IPS DF 6.9 (cell line): ENCODE measurements at regions not wholly inside any gene's neighbourhood (a gene's known extent, or its start where the extent isn't known, plus 50 kb on each side); places are given as distances from the start of the nearest gene placed in this dataset.
"Not testable (repeated sequence)": the region's sequence is repeated elsewhere in the genome, so short reads cannot be mapped to it uniquely, and the experiment has no call there.

ENCODE experiments used
- DNase-seq: peaks from one replicate; pipeline ENCODE4 v3.0.0-alpha.2; 2013; ENCODE audit warnings: low read depth, low spot score
- H3K27ac ChIP-seq: one replicate; pipeline ENCODE4 v1.5.1; 2013; ENCODE audit warnings: low read length, control low read depth
- H3K27me3 ChIP-seq: 2 replicates; pipeline ENCODE4 v1.6.1; 2013; ENCODE audit warnings: mild to moderate bottlenecking, low read length; ENCODE audit not compliant: control insufficient read depth, insufficient read depth
- H3K36me3 ChIP-seq: 2 replicates; pipeline ENCODE4 v1.6.1; 2013; ENCODE audit warnings: low read length; ENCODE audit not compliant: control insufficient read depth, insufficient read depth
- H3K4me1 ChIP-seq: 2 replicates; pipeline ENCODE4 v1.6.1; 2013; ENCODE audit warnings: low read length; ENCODE audit not compliant: control insufficient read depth, insufficient read depth
- H3K4me3 ChIP-seq: 2 replicates; pipeline ENCODE4 v1.5.1; 2013; ENCODE audit warnings: mild to moderate bottlenecking, low read length
- H3K9me3 ChIP-seq: 2 replicates; pipeline ENCODE4 v1.6.1; 2013; ENCODE audit warnings: low read length, inconsistent platforms; ENCODE audit not compliant: control insufficient read depth, insufficient read depth
- WGBS: extraction: QIAGEN DNeasy Blood & Tissue Kit; methylation state at CpG from one replicate; pipeline ENCODE4 v1.1.7; 2013; ENCODE audit warnings: mixed read lengths, missing lambda C conversion rate; ENCODE audit not compliant: insufficient read length, insufficient coverage; 5-methylcytosine and 5-hydroxymethylcytosine counted together

DNA sequence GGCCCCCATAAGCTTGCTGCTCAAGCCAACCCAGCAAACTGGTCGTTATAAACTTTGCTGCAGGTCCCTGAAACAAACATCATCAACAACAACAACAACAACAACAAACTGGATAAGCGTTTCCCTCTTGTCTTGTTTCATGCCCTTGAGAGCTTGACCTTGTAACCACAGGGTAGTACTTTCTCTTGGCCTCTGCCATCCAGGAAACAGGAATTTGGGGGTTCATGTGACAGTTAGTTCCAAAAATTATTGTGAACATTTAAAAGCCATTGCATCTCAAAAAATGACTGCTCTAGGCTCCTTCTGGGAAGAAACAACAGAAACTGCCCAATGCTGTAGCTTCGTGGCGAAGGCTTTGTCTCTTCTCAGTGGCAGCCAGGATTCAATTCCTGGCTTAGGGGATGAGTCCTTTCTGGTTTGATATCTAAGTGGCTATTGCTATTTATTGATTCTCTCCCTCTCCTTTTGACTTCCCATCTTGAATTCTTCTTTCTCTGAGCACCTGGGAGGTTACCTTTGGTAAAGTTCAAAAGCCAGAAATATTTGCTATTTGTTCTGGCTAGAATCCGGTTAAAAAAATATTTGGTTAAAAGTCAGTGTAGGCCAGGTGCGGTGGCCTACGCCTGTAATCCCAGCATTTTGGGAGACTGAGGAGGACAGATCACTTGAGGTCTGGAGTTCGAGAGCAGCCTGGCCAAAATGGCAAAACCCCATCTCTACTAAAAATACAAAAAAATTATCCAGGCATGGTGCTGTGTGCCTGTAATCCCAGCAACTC, 52.0 kb upstream of the CPM start:
- Histone ChIP-seq H3K4me3 (no peak overlapping the region), H3K27me3 (no peaks in the 10 kb centered on the region), H3K4me1 (no peaks in the 10 kb centered on the region), H3K27ac (no peak overlapping the region), H3K9me3 (no peaks in the 10 kb centered on the region), H3K36me3 (no peaks in the 10 kb centered on the region)
- no CpG with 5 or more reads among the region's 8 CpGs for WGBS
- no peak for DNase-seq

DNA sequence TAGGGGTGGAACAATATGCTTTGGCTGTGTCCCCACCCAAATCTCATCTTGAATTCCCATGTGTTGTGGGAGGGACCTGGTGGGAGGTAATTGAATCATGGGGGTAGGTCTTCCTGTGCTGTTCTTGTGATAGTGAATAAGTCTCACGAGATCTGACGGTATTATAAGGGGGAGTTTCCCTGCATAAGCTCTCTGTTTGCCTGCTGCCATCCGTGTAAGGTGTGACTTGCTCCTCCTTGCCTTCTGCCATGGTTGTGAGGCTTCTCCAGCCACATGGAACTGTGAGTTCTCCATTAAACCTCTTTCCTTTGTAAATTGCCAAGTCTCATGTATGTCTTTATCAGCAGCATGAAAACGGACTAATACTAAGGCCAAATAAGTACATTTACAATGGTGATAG, 64.6 kb upstream of the CPM start:
- WGBS: no CpG with 5 or more reads among the region's 4 CpGs
- H3K27me3 ChIP-seq, H3K4me3 ChIP-seq, H3K9me3 ChIP-seq, H3K36me3 ChIP-seq, DNase-seq, H3K27ac ChIP-seq, H3K4me1 ChIP-seq: not testable (repeated sequence)

DNA sequence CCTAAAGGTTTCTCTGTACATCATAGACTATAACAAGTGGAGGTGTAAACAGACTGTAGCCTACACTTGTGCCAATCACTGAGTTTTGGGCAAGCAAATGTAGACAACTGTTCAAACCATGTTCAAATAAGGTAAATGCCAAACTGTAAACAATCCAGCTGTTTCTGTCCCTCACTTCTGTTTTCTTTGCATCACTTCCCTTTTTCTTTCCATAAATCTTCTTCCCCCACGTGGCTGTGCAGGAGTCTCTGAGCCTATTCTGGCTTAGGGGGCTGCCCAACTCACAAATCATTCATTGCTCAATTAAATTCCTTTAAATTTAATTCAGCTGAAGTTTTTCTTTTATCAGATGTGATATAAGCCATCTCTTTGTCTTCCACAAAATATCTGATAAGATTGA, 65.1 kb upstream of the CPM start:
- Histone ChIP-seq H3K27ac (no peak overlapping the region), H3K9me3 (no peaks in the 10 kb centered on the region), H3K4me3 (no peak overlapping the region), H3K27me3 (no peaks in the 10 kb centered on the region), H3K4me1 (no peaks in the 10 kb centered on the region), H3K36me3 (no peaks in the 10 kb centered on the region)
- no CpG with 5 or more reads among the region's 1 CpG for WGBS
- DNase-seq: no peak

DNA sequence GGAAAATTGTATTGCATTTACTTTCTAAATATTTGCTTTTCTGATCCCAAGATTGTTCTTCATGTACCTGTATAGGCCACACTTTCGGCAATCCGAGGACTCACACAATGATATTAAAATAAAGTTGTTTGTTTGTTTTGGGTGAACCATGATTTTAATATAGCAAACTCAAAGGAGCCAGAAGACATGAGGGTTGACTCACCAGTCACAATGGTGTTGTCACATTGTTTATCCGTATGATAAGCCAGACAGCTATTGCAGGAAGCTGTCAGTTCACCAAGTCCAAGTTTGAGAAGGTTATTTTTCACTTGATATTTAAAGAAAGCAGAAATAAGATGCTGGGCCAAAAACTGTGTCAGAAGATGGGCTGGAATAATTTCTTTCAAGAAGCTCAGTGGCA, 67.1 kb upstream of the CPM start:
- no CpG with 5 or more reads among the region's 3 CpGs for WGBS
- Histone ChIP-seq H3K36me3 (no peaks in the 10 kb centered on the region), H3K4me3 (no peak overlapping the region), H3K27ac (no peak overlapping the region), H3K27me3 (no peaks in the 10 kb centered on the region), H3K9me3 (no peaks in the 10 kb centered on the region), H3K4me1 (no peaks in the 10 kb centered on the region)
- DNase-seq: no peak

DNA sequence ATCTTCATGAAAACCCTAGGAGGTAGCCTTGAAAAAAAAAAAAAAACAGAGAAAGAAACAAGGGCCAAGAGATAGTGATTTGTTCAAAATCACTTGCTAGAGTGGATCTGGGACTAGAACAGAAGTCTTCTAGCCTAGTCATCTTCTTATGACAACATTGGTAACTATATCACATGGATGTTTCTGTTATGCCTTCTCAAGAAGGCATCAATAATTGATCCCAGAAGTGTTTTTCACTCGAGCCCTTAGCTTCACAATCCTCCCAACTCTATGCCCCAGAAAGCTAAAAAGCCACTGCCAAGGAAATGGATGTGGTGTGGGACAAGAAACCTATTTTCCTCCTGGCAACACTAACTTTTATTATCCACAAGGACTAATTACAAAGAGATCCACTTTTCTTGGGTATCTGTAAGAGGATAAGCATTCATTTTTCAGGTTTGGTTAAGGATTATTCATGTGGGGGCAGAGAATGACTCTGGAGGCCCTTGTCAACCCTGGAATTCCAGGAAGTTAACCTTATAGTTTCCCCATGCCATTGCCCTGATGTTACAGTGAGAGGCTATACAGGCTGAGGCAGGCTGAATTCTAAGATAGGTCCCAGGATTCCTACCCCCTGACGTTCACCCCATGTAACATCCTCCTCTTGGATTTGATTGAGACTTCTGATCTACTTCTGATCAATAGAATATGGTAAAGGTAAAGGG, 67.7 kb upstream of the CPM start:
- Histone ChIP-seq H3K4me3 (no peak overlapping the region), H3K36me3 (no peaks in the 10 kb centered on the region), H3K9me3 (no peaks in the 10 kb centered on the region), H3K27ac (no peak overlapping the region), H3K4me1 (no peaks in the 10 kb centered on the region), H3K27me3 (no peaks in the 10 kb centered on the region)
- WGBS: no CpG with 5 or more reads among the region's 2 CpGs
- no peak for DNase-seq

DNA sequence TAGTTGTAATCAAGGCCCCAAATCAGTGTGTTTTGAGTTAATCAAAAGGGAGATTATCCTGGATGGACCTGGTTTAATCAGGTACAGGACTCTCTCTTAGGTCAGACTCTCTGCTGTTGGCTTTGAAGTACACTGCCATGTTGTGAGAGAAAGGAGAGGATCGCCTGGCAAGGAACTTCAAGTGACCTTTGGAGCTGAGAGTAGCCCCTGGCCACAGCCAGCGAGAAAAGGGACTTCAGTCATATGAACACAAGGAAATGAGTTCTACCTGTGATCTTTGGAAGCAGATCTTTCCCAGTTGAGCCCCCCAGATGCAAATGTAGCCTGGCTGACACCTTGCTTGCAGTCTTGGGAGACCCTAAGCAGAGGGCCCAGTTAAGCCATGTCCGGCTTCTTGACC, 68.3 kb upstream of the CPM start:
- Histone ChIP-seq H3K27me3 (no peaks in the 10 kb centered on the region), H3K27ac (no peak overlapping the region), H3K4me3 (no peak overlapping the region), H3K4me1 (no peaks in the 10 kb centered on the region; the same call in 1 of the 2 replicates), H3K9me3 (no peaks in the 10 kb centered on the region), H3K36me3 (no peaks in the 10 kb centered on the region)
- DNase-seq: no peak
- WGBS: no CpG with 5 or more reads among the region's 3 CpGs

DNA sequence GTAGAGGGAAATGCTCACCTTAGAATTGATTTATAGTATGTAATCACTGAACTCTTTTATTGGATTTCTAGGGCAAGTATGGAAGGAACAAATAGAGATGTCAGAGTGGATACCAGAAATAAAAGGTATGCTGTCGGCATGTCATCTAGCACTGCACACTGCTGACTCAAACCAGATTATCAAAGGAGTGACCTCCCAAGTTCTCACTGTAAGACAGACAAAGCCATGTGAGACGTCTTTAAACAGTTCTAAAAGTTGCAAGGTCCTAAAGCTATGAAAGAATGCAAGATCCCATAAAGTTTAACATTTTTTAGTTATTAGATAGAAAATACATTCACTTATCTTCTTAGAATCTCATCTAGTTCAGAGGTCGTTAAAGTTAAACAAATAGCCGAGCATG, 70.0 kb upstream of the CPM start:
- Histone ChIP-seq H3K36me3 (no peaks in the 10 kb centered on the region), H3K27me3 (no peaks in the 10 kb centered on the region), H3K4me1 (peaks cover 2% of the 10 kb centered on the region; the same call in 1 of the 2 replicates), H3K4me3 (no peak overlapping the region), H3K9me3 (no peaks in the 10 kb centered on the region), H3K27ac (no peak overlapping the region)
- no peak for DNase-seq
- no CpG with 5 or more reads among the region's 4 CpGs for WGBS

DNA sequence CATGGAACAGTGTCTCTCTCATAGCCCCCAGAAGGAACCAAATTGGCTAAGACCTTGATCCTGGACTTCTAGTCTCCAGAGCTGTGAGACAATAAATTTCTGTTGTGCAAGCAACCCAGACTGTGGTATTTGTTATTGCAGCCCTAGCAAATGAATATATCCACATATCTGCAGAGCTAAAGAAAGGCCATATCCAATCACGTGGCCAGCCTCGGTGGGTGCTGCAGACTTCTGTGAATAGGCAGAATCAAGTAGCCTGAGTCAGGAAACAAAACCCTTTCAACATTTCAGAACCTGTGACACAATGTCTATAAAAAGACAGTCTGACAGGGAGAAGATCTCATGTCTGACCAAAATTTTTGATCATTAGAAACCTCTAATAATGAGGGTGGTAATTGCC, 71.0 kb upstream of the CPM start:
- Histone ChIP-seq H3K9me3 (no peaks in the 10 kb centered on the region), H3K27ac (no peak overlapping the region), H3K36me3 (no peaks in the 10 kb centered on the region), H3K4me1 (peaks cover 2% of the 10 kb centered on the region; the same call in 1 of the 2 replicates), H3K4me3 (no peak overlapping the region), H3K27me3 (no peaks in the 10 kb centered on the region)
- DNase-seq: no peak
- no CpG with 5 or more reads among the region's 2 CpGs for WGBS

DNA sequence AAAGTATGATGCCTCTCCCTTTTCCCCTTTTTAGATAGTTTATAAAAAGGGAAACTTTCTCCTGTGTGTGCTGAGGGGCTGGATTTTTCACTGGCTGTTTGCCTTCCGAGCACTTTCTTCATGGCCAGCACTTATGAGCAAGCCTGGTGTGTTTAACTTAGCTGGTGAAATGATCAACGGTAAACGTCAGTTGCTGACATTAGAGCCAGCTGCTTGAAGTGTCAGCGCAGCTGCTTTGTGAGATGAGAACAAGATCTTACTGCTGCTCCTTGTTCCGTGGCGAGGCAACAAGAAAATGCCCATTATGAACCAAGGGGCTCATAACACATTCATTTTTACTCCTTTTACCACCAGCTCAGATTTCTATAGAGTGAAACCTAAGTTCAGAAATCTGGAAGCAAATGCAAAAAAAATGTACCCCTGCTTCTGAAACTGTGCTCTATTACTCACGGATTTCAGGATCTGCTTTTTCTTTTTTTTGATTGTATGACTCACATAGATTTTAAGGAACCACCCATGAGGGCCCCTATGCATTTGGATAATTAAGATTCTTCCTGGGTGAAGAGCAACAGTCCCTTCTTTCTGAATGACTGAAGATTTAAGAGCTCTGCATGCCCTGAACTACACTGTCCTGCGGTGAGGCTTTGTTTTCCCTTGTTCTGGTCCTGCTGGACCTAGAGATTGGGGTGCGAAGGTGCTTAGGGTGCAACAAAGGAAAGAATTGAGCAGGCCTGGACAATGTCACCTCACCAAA, 74.3 kb upstream of the CPM start:
- WGBS: no CpG with 5 or more reads among the region's 9 CpGs
- Histone ChIP-seq H3K4me1 (peaks cover 2% of the 10 kb centered on the region; the same call in 1 of the 2 replicates), H3K36me3 (no peaks in the 10 kb centered on the region), H3K27ac (no peak overlapping the region), H3K27me3 (no peaks in the 10 kb centered on the region), H3K9me3 (no peaks in the 10 kb centered on the region), H3K4me3 (no peak overlapping the region)
- DNase-seq: peak; percentile 9

DNA sequence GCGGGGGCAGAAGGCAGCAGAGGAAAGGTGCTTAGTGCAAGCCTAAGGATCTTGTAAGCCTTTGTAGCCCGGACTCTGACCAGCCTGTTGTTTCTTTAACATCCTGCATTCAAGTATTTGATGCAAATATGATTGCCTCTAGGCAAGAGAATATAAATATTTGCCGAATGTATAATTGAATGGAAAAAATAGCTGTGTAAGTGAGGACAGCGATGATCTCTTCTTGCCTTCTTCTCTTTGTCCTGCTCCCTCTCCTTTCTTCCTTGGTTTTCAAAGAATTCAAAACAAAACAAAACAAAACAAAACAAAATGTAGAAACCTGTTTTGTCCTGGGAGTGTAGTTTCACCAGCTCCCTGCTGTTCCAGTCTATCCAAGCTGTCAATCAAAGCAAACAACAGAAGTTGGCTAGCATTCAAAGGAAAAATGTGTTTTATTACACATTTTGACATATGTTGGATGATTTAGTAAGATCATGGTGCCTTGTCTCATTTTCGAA, 74.9 kb upstream of the CPM start:
- no peaks in the 10 kb centered on the region for H3K27me3 ChIP-seq
- no peaks in the 10 kb centered on the region for H3K36me3 ChIP-seq
- H3K4me3 ChIP-seq: no peak overlapping the region
- peaks cover 2% of the 10 kb centered on the region; the same call in 1 of the 2 replicates for H3K4me1 ChIP-seq
- DNase-seq: no peak
- H3K9me3 ChIP-seq: no peaks in the 10 kb centered on the region
- H3K27ac ChIP-seq: no peak overlapping the region
- no CpG with 5 or more reads among the region's 5 CpGs for WGBS
